Cardiac fibroblast (primary cell): ENCODE measurements at regions not wholly inside any gene's neighbourhood (a gene's known extent, or its start where the extent isn't known, plus 50 kb on each side); places are given as distances from the start of the nearest gene placed in this dataset.

ENCODE experiments used
- DNase-seq, 2 donors: peaks; one replicate each; pipeline versions ENCODE4 v3.0.0 to v3.0.0-alpha.2; 2010; ENCODE audit warnings: low read depth in 2 of 2
- H3K4me3 ChIP-seq, 2 donors: replicated peaks in 1 of 2; 1 replicate in 1 of 2; 2 replicates in 1 of 2; pipeline ENCODE4 v1.5.1; 2011; ENCODE audit warnings: low read depth in 2 of 2, low read length in 2 of 2, mild to moderate bottlenecking in 2 of 2, moderate library complexity in 1 of 2
- TF ChIP-seq, protein P1 (sequence below): IDR thresholded peaks from one replicate; pipeline ENCODE4 v1.5.1; 2011; ENCODE audit warnings: low read depth, mild to moderate bottlenecking, low read length, inconsistent platforms

DNA sequence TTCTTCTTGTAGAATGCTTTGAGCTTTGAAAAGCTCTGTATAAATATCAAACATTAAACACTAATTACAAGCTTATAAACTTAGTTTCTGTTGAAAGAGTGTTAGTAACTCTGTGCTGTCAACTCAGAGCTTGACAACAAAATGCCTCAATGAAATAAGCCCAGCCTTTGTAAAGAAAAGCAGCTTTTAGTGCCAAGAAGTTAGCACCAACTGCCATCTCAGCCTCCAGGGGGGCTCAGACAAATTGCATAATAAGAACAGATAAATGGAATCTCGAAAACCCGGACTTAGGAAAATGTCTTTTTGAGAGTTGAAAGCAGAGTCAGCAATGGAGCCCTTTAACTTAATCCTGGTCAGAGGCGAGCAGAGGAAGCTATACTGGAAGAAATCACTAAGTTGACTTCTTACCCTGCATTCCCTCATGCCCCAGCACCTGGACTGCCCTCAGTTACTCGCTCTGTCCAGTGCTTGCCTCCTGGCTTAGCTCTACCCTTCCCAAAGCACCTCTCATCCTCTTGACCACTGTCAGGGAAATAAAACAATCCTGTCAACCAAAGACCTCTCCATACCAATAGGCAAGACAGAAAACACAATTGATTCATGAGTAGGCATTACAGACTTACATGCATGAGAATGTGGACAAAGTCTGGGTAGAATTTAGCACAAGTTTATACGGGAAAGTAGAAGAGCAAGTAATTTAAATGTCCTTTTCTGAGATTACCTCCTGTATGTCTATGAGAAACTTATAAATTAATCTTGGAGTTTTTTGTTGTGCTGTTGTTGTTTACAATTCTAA, 352.7 kb downstream of the ZNF608 start:
- peak in 1 of 2 donors; percentile 31 for DNase-seq
- TF ChIP-seq, protein P1, sequence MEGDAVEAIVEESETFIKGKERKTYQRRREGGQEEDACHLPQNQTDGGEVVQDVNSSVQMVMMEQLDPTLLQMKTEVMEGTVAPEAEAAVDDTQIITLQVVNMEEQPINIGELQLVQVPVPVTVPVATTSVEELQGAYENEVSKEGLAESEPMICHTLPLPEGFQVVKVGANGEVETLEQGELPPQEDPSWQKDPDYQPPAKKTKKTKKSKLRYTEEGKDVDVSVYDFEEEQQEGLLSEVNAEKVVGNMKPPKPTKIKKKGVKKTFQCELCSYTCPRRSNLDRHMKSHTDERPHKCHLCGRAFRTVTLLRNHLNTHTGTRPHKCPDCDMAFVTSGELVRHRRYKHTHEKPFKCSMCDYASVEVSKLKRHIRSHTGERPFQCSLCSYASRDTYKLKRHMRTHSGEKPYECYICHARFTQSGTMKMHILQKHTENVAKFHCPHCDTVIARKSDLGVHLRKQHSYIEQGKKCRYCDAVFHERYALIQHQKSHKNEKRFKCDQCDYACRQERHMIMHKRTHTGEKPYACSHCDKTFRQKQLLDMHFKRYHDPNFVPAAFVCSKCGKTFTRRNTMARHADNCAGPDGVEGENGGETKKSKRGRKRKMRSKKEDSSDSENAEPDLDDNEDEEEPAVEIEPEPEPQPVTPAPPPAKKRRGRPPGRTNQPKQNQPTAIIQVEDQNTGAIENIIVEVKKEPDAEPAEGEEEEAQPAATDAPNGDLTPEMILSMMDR: no peak
- no peak overlapping the region for H3K4me3 ChIP-seq

DNA sequence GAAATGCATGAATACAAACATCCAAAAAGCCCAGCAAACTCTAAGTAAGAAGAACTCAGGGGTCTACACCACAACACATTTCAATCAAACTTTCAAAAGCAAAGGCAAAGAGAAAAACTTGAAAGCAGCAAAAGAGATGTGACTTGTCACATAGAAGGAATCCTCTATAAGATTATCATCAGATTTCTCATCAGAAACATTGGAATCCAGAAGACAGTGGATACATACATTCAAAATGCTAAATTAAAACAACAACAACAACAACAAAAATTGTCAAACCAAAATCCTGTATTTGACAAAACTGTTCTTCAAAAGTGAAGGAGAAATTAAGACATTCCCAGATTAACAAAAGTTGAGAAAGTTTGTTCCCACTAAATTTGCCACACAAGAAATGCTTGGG, 362.7 kb downstream of the ZNF608 start:
- no peak for DNase-seq
- no peak overlapping the region for H3K4me3 ChIP-seq
- TF ChIP-seq, protein P1: no peak

DNA sequence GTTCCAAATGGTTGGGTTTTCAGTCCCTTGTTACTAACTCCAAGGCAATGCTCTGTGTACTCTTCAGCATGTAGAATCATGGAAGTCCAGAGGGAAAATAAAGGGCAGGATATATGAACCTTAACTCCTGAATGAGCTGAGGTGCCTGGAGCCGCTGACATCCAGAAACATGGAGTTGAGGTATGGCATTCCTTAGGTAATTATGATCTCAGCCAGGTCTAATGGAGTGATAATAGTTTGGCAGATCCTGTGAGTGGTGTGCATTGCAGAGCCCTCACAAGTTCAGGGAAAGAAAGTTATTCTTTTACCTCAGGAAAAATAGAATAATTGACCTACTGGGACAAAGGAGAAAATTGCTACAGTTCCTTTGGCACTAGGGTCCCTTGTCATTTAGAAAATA, 369.1 kb downstream of the ZNF608 start:
- no peak overlapping the region for H3K4me3 ChIP-seq
- no peak for DNase-seq
- TF ChIP-seq, protein P1: no peak

DNA sequence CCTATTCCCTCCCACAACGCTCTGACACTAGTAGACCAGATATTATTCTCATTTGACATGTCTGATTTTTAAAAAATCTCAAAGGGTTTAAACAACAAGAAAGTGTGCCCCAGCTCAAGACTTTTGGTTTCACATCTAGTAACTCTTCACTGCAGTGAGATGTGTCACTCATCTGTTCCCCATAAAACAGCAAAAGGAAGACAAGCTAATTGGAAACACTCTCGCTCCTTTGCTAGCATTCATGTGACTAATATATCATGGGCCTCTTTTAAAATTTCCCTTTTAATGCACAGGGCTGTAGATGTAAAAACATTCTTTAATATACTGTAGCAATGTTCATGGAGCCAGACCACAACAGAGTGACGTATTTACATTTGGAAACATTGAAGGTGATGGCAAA, 372.6 kb downstream of the ZNF608 start:
- no peak for DNase-seq

DNA sequence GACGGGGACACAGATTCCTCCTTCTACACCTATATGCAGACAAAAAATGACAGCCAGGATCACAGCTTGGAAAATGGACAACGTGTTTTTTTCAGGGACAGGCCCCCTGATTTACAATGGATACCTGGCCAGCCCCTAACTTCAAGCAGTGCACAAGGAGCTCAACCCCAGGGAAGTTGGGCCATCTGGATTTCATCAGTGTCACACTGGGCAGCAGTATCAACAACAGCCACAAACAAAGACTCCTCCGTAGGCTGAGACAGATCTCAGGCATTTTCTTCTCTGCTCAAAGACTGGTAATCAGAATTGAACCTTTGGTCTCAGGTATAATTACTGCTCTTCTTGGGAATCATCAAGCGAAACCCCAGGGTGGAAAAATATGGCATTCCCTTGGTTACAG, 374.0 kb downstream of the ZNF608 start:
- no peak overlapping the region for H3K4me3 ChIP-seq
- TF ChIP-seq, protein P1: no peak
- no peak for DNase-seq

More for the DNA sequence above, 372.6 kb downstream of the ZNF608 start:
- H3K4me3 ChIP-seq: no peak overlapping the region
- TF ChIP-seq, protein P1: no peak

DNA sequence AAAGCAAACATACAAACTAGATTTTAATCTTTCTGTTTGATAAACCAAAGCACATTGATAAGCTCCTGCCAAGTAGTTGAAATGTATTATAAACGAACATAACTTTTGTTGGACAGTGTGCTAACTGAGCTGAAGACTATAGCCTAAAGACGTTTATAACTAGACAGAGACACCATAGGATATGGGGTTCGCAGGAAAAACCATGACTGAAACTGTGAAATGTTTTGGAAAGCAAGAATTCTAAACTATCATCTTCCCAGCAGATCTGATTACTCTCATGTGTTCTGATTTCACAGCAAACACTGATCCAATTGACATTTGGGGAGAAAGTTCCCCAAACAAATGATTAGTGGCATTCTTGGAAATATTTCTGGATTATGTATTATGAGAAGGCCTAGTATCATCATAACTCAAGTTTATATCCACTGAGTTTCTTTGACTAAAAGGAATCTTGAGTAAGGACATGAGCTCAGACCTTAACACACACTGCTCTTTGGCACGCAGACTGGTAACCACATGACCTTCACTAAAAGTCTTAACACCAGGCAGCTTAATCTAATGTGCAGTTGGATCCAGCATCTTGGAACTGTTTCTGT, 375.2 kb downstream of the ZNF608 start:
- TF ChIP-seq, protein P1: no peak
- peak; percentile 2 to 39 for DNase-seq

DNA sequence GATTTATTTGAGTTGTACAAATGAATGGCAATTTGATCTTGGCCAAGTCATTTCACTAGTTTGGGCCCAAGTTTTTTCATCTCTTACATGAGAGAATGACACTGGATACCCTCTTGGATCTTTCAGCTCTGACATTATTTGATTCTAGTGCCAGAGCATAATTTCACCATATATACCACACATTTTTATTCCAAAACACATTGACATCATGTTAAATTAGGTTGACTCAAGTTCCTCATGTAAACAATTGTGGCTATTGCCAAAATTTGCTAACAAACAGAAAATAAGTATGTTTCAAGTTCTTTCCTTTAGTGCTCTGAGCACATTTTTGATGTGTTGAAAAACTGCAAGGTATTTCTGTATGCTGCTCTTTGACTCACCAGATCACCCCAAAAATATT, 375.8 kb downstream of the ZNF608 start:
- H3K4me3 ChIP-seq: no peak overlapping the region
- DNase-seq: no peak
- TF ChIP-seq, protein P1: no peak

More for the DNA sequence above, 375.2 kb downstream of the ZNF608 start:
- H3K4me3 ChIP-seq: no peak overlapping the region
